Prostate gland (tissue), 2 donors: ENCODE measurements at regions not wholly inside any gene's neighbourhood (a gene's known extent, or its start where the extent isn't known, plus 50 kb on each side); places are given as distances from the start of the nearest gene placed in this dataset.

Experiments
- DNase-seq: peaks from one replicate; pipeline ENCODE4 v3.0.0-alpha.2; 2019; ENCODE audit warnings: low spot score
- H3K27ac ChIP-seq, 2 donors: fragments of 200-600 bp; sonication (generic); 2 replicates each; pipeline ENCODE4 v1.5.1; 2017 to 2019
- H3K27me3 ChIP-seq: fragments of 200-600 bp; sonication (generic); replicated peaks from 2 replicates; pipeline ENCODE4 v1.5.1; 2019; ENCODE audit not compliant: insufficient read depth
- H3K36me3 ChIP-seq, 2 donors: fragments of 200-600 bp; sonication (generic); 1 replicate in 1 of 2; 2 replicates in 1 of 2; pipeline versions ENCODE4 v1.5.1 to v1.8.1; 2017 to 2019
- H3K4me1 ChIP-seq: fragments of 200-600 bp; sonication (generic); replicated peaks from 2 replicates; pipeline ENCODE4 v1.5.1; 2019
- H3K4me3 ChIP-seq, 2 donors: fragments of 200-600 bp; sonication (generic); 2 replicates each; pipeline ENCODE4 v1.5.1; 2017 to 2019
- H3K9me3 ChIP-seq: fragments of 200-600 bp; sonication (generic); 2 replicates; pipeline ENCODE4 v1.5.1; 2017
- POLR2A ChIP-seq: fragments of 450-650 bp; IDR thresholded peaks from one replicate; pipeline ENCODE4 v1.6.1; 2016; ENCODE audit warnings: antibody characterized with exemption, mild to moderate bottlenecking
- POLR2AphosphoS5 ChIP-seq: sonication (generic); formaldehyde crosslinking; IDR thresholded peaks from one replicate; pipeline ENCODE4 v1.6.1; 2017; ENCODE audit warnings: antibody characterized with exemption
- WGBS: methylation state at CpG from one replicate; pipeline ENCODE4 v1.1.5; 2018; 5-methylcytosine and 5-hydroxymethylcytosine counted together
- intact Hi-C: fragments of 100-400 bp; cut with DNase I; formaldehyde crosslinking; loops from one replicate; pipeline ENCODE4 v1.14.2; 2022
- TF ChIP-seq, protein P1 (sequence below), 4 experiments: fragments of 200-600 bp in 2 of 4; fragments of 450-650 bp in 2 of 4; sonication (generic) in 2 of 4; IDR thresholded peaks; 1 replicate in 3 of 4; 2 replicates in 1 of 4; pipeline ENCODE4 v1.5.1; 2016 to 2019; ENCODE audit warnings: antibody characterized with exemption in 4 of 4, mild to moderate bottlenecking in 2 of 4, moderate library complexity in 2 of 4

DNA sequence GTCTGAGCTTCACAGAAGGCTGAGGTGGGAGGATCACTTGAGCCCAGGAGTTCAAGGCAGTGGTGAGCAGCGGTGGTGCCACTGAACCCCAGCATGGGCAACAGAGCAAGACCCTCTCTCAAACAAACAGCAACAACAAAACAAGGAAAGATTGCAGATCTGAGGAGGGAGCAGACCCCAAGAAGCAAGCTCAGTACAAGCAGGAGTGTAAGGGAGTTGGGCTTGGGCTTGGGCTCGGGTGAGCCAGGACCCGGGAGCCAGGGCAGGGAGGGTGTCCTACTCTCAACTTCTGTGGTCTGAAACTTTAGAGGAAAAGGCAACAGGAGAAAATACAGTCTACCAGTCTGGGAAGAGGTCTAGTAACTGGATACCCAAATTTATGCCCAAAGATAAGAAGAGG, 92.0 kb upstream of the RAB12 start:
- DNase-seq: no peak
- Histone ChIP-seq H3K27me3 (no peaks in the 10 kb centered on the region), H3K4me1 (no peaks in the 10 kb centered on the region), H3K36me3 (no peaks in the 10 kb centered on the region), H3K27ac (no peak overlapping the region), H3K4me3 (no peak overlapping the region), H3K9me3 (no peaks in the 10 kb centered on the region)
- TF ChIP-seq, protein P1, sequence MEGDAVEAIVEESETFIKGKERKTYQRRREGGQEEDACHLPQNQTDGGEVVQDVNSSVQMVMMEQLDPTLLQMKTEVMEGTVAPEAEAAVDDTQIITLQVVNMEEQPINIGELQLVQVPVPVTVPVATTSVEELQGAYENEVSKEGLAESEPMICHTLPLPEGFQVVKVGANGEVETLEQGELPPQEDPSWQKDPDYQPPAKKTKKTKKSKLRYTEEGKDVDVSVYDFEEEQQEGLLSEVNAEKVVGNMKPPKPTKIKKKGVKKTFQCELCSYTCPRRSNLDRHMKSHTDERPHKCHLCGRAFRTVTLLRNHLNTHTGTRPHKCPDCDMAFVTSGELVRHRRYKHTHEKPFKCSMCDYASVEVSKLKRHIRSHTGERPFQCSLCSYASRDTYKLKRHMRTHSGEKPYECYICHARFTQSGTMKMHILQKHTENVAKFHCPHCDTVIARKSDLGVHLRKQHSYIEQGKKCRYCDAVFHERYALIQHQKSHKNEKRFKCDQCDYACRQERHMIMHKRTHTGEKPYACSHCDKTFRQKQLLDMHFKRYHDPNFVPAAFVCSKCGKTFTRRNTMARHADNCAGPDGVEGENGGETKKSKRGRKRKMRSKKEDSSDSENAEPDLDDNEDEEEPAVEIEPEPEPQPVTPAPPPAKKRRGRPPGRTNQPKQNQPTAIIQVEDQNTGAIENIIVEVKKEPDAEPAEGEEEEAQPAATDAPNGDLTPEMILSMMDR (IDR thresholded peaks at IDR 0.05): no peak
- no peak for TF ChIP-seq POLR2A
- TF ChIP-seq POLR2AphosphoS5: no peak
- 80% methylated on average over 3 of the region's 3 CpGs for WGBS
- intact Hi-C loops: no loop called here

DNA sequence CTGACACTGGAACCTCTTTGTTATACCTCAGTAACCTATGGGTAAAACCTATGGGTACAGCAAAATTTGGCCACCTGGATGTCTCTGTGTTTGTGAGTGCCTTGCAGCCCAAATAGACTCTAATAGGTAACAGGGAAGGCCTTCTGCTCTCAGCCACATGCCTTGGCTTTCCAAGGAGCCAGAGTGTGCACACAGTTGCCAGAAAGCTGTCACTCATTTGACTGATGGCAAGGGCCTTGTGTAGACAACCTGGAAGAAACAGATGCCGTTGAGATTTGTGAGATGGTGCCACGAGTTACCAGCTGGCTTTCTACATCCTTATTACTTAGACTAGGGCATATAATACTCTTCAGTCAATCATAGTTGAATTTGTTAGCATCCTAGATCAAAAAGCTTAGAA, 90.1 kb upstream of the RAB12 start:
- no peak for DNase-seq
- Histone ChIP-seq H3K27ac (no peak overlapping the region), H3K27me3 (no peaks in the 10 kb centered on the region), H3K9me3 (no peaks in the 10 kb centered on the region), H3K4me3 (no peak overlapping the region), H3K36me3 (no peaks in the 10 kb centered on the region), H3K4me1 (no peaks in the 10 kb centered on the region)
- intact Hi-C loops: no loop called here
- TF ChIP-seq POLR2AphosphoS5: no peak
- TF ChIP-seq, protein P1 (IDR thresholded peaks at IDR 0.05): no peak
- no peak for TF ChIP-seq POLR2A
- WGBS: 47% methylated on average over 2 of the region's 2 CpGs

DNA sequence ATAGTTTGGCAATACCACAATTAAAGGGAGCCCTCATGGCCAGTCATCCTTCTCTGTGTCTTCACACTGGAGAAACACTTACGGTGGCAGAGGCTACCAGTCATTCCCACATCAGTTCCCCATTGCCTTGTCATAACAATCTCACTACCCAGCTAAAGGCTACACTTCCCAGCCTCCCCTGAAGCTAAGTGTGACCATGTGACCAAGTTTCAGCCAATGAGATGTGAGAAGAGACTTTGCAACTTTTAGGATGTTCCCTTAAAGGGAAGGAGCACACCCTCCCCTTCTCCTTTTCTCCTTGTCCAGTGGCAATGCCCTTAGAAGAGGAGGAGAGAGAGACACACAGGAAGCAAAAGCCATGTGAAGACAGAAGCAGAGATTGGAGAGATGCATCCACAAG, 89.0 kb upstream of the RAB12 start:
- Histone ChIP-seq H3K36me3 (no peaks in the 10 kb centered on the region), H3K27ac (no peak overlapping the region), H3K9me3 (no peaks in the 10 kb centered on the region), H3K27me3 (no peaks in the 10 kb centered on the region), H3K4me1 (no peaks in the 10 kb centered on the region), H3K4me3 (no peak overlapping the region)
- no peak for DNase-seq
- intact Hi-C loops: no loop called here
- 88% methylated on average over 1 of the region's 1 CpG for WGBS
- no peak for TF ChIP-seq POLR2A

DNA sequence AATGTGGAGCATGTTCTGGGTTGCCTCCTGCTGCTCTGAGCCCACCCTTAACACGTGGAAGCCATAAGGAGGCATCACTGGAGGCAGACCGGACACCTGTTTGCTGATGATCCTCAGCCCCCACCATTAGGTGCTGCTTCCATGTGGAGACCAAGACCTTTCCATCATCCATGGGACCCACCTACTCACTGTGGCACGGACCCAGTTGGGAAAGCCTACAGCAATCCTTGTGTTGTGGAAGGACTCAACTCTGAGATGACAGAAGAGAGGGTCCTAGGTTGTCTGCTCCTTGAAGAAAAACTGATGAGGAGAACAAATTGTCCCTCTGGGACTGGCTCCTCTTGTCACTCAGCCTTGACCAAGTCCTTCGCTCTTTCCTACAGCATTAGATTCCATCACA, 86.5 kb upstream of the RAB12 start:
- 96% methylated on average over 3 of the region's 4 CpGs for WGBS
- intact Hi-C loops: no loop called here

DNA sequence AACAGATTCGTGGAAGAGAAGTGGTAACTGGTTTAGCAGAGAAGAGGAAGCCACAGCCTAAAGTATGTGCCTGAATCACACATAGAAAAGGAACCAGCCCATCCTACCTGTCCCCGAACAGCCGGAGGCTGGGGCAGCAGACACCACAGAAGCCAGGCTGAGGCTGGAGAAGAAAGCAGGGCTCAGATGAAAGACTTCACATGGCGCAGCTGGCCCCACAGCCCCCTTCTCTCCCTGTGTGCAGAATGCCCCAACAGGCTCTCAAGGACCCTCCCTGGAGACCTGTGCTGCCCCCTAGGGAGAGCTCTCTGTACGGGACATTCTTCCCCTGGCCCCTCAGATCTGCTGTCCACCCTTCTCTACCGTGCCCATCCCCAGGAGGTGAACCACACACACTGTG, 83.5 kb upstream of the RAB12 start:
- 58% methylated on average over 6 of the region's 6 CpGs for WGBS
- Histone ChIP-seq H3K27me3 (no peaks in the 10 kb centered on the region), H3K36me3 (no peaks in the 10 kb centered on the region), H3K9me3 (no peaks in the 10 kb centered on the region), H3K4me1 (no peaks in the 10 kb centered on the region), H3K27ac (no peak overlapping the region), H3K4me3 (no peak overlapping the region)
- TF ChIP-seq POLR2A (no peak), POLR2AphosphoS5 (no peak)
- TF ChIP-seq, protein P1 (IDR thresholded peaks at IDR 0.05): no peak
- intact Hi-C loops: no loop called here
- no peak for DNase-seq

More for the DNA sequence above, 86.5 kb upstream of the RAB12 start:
- Histone ChIP-seq H3K27ac (no peak overlapping the region), H3K4me3 (no peak overlapping the region), H3K4me1 (no peaks in the 10 kb centered on the region), H3K9me3 (no peaks in the 10 kb centered on the region), H3K27me3 (no peaks in the 10 kb centered on the region), H3K36me3 (no peaks in the 10 kb centered on the region)
- no peak for DNase-seq
- no peak for TF ChIP-seq POLR2A
- TF ChIP-seq, protein P1 (IDR thresholded peaks at IDR 0.05): no peak
- no peak for TF ChIP-seq POLR2AphosphoS5
